SK-N-SH (cell line): ENCODE measurements at regions not wholly inside any gene's neighbourhood (a gene's known extent, or its start where the extent isn't known, plus 50 kb on each side); places are given as distances from the start of the nearest gene placed in this dataset.

ENCODE experiments used
- CTCF ChIA-PET: fragments of 300-600, 350-600 bp; formaldehyde crosslinking; extraction: SDS; loops from one replicate; lab custom pipeline; 2021; lab: Yijun Ruan, JAX
- POLR2A ChIA-PET: fragments of 350-600 bp; sonication (Branson Sonifier 250); formaldehyde crosslinking; extraction: SDS; loops from one replicate; lab custom pipeline; 2020; ENCODE audit warnings: antibody characterized with exemption, inconsistent platforms; lab: Yijun Ruan, JAX
- DNase-seq: peaks from one replicate; pipeline ENCODE4 v3.0.0; 2012
- H2AFZ ChIP-seq: fragments of 200-600 bp; sonication (generic); 2 replicates; pipeline ENCODE4 v1.8.1; 2016; ENCODE audit warnings: antibody characterized with exemption, mild to moderate bottlenecking, low read depth
- H3F3A ChIP-seq: fragments of 200-600 bp; sonication (generic); replicated peaks from 2 replicates; pipeline ENCODE3; 2016; ENCODE audit warnings: antibody characterized with exemption, mild to moderate bottlenecking; ENCODE audit not compliant: insufficient read depth
- H3K27ac ChIP-seq, 2 experiments: fragments of 200-500 bp in 1 of 2; fragments of 200-600 bp in 1 of 2; sonication (Bioruptor generic) in 1 of 2; sonication (generic), shearing (Covaris generic) in 1 of 2; 2 replicates each; pipeline versions ENCODE4 v1.5.1 to v1.6.1; 2014 to 2016; ENCODE audit warnings: low read depth in 2 of 2, inconsistent platforms in 1 of 2, low read length in 1 of 2, mild to moderate bottlenecking in 1 of 2, mixed read lengths in 1 of 2
- H3K27me3 ChIP-seq: fragments of 200-600 bp; sonication (generic), shearing (Covaris generic); 2 replicates; pipeline ENCODE4 v1.6.1; 2016; ENCODE audit warnings: mixed run types; ENCODE audit not compliant: insufficient read depth
- H3K36me3 ChIP-seq, 2 experiments: fragments of 200-500 bp in 1 of 2; fragments of 200-600 bp in 1 of 2; sonication (Bioruptor generic) in 1 of 2; sonication (generic) in 1 of 2; replicated peaks in 1 of 2; 2 replicates each; pipeline versions ENCODE3 to v1.5.1; 2014 to 2016; ENCODE audit warnings: low read length in 1 of 2, mild to moderate bottlenecking in 1 of 2; ENCODE audit not compliant: insufficient read depth in 2 of 2, control insufficient read depth in 1 of 2
- H3K4me1 ChIP-seq, 2 experiments: fragments of 200-500 bp in 1 of 2; fragments of 200-600 bp in 1 of 2; sonication (Bioruptor generic) in 1 of 2; sonication (generic), shearing (Covaris generic) in 1 of 2; 2 replicates each; pipeline versions ENCODE4 v1.5.1 to v1.6.1; 2014 to 2016; ENCODE audit warnings: low read depth in 1 of 2, low read length in 1 of 2, mixed run types in 1 of 2; ENCODE audit not compliant: insufficient read depth in 2 of 2, control insufficient read depth in 1 of 2
- H3K4me2 ChIP-seq: fragments of 200-600 bp; sonication (generic), shearing (Covaris generic); 2 replicates; pipeline ENCODE4 v1.6.1; 2017; ENCODE audit warnings: mixed run types
- H3K4me3 ChIP-seq, 2 experiments: fragments of 200-500 bp in 1 of 2; fragments of 200-600 bp in 1 of 2; sonication (Bioruptor generic) in 1 of 2; sonication (generic), shearing (Covaris generic) in 1 of 2; 2 replicates each; pipeline versions ENCODE4 v1.5.1 to v1.8.1; 2014 to 2016; ENCODE audit warnings: low read depth in 2 of 2, inconsistent platforms in 1 of 2, low read length in 1 of 2, mild to moderate bottlenecking in 1 of 2, mixed read lengths in 1 of 2, moderate library complexity in 1 of 2
- H3K79me2 ChIP-seq: fragments of 200-600 bp; sonication (generic); 2 replicates; pipeline ENCODE4 v1.8.1; 2017; ENCODE audit warnings: mild to moderate bottlenecking; ENCODE audit not compliant: insufficient read depth
- H3K9ac ChIP-seq: fragments of 200-600 bp; sonication (generic); 2 replicates; pipeline ENCODE4 v1.6.1; 2017; ENCODE audit warnings: mixed run types
- H3K9me2 ChIP-seq: fragments of 200-600 bp; sonication (generic); 2 replicates; pipeline ENCODE4 v1.6.1; 2017; ENCODE audit warnings: mixed run types
- H3K9me3 ChIP-seq: fragments of 200-600 bp; sonication (generic); 2 replicates; pipeline ENCODE4 v1.6.1; 2017; ENCODE audit warnings: mixed run types, mild to moderate bottlenecking, moderate library complexity
- H4K20me1 ChIP-seq: fragments of 200-600 bp; sonication (generic); 2 replicates; pipeline ENCODE4 v1.6.1; 2017; ENCODE audit warnings: mild to moderate bottlenecking, mixed run types; ENCODE audit not compliant: insufficient read depth
- CHD2 ChIP-seq: fragments of 150-350 bp; IDR thresholded peaks from 2 replicates; pipeline ENCODE4 v1.6.1; 2018; ENCODE audit warnings: low read length; ENCODE audit not compliant: partially characterized antibody
- CTCF ChIP-seq: fragments of 200-600 bp; sonication (generic); IDR thresholded peaks from 2 replicates; pipeline ENCODE4 v1.6.1; 2017; ENCODE audit warnings: antibody characterized with exemption, mild to moderate bottlenecking, moderate library complexity
- ELF1 ChIP-seq: IDR thresholded peaks from 2 replicates; pipeline ENCODE4 v1.4.0; 2012
- FOXJ3 ChIP-seq: sonication (generic); formaldehyde crosslinking; IDR thresholded peaks from 2 replicates; pipeline ENCODE4 v1.5.1; 2020; ENCODE audit warnings: mild to moderate bottlenecking, missing genetic modification reagents
- MEF2A ChIP-seq: IDR thresholded peaks from 2 replicates; pipeline ENCODE4 v1.4.0; 2012; ENCODE audit warnings: low read depth, borderline replicate concordance
- NFIC ChIP-seq: IDR thresholded peaks from 2 replicates; pipeline ENCODE4 v1.4.0; 2012; ENCODE audit warnings: borderline replicate concordance
- POLR2AphosphoS5 ChIP-seq: IDR thresholded peaks from 2 replicates; pipeline ENCODE4 v1.6.1; 2012; ENCODE audit warnings: low read depth, low read length
- RCOR1 ChIP-seq: fragments of 150-350 bp; IDR thresholded peaks from 2 replicates; pipeline ENCODE4 v1.6.1; 2017; ENCODE audit warnings: antibody characterized with exemption, low read length
- SIN3A ChIP-seq: IDR thresholded peaks from 2 replicates; pipeline ENCODE4 v1.6.1; 2012; ENCODE audit warnings: low read depth, mild to moderate bottlenecking, low read length, moderate library complexity, borderline replicate concordance
- TAF1 ChIP-seq: IDR thresholded peaks from 2 replicates; pipeline ENCODE4 v1.6.1; 2012; ENCODE audit warnings: low read depth, mild to moderate bottlenecking, low read length, moderate library complexity, borderline replicate concordance
- ZBTB33 ChIP-seq: IDR thresholded peaks from 2 replicates; pipeline ENCODE4 v1.4.0; 2012; ENCODE audit warnings: low read depth, borderline replicate concordance
- WGBS: methylation state at CpG from one replicate; pipeline ENCODE4 v1.1.6; 2017; ENCODE audit warnings: low lambda C conversion rate; 5-methylcytosine and 5-hydroxymethylcytosine counted together
- TF ChIP-seq, protein P1 (sequence below): fragments of 150-350 bp; IDR thresholded peaks from 2 replicates; pipeline ENCODE4 v1.6.1; 2017; ENCODE audit warnings: antibody characterized with exemption, low read length, low read depth, borderline replicate concordance

DNA sequence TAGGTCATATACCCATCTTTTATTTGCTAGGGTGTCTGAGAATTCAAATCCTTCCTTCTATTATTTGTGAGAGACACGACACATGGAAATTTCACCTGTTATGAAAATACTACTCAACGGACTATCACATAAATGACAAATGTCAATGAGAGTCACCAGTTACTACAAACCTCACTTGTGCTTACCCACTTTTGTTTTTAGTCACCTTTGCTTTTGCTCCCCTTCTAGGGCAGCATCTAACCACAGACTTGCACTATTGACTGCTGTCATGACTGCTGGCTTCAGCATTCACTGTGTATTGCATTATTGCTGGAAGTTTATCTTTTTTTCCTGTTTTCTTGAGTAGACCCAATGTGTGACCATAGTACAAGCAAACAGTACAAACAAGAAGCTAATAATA is 1048.0 kb downstream of the PLA2G4A start:
- Histone ChIP-seq H3K4me2 (no peak overlapping the region), H3K9ac (no peak overlapping the region), H3K9me3 (no peaks in the 10 kb centered on the region), H4K20me1 (no peaks in the 10 kb centered on the region), H3K36me3 (no peaks in the 10 kb centered on the region), H3K4me3 (no peak overlapping the region), H2AFZ (no peak overlapping the region), H3K4me1 (no peaks in the 10 kb centered on the region; a peak in 1 of 4 replicates), H3K27ac (no peak overlapping the region), H3K79me2 (no peaks in the 10 kb centered on the region), H3K9me2 (no peaks in the 10 kb centered on the region), H3F3A (no peaks in the 10 kb centered on the region), H3K27me3 (no peaks in the 10 kb centered on the region)
- ChIA-PET POLR2A (no interaction called here), CTCF (no interaction called here)
- DNase-seq, result no peak
- TF ChIP-seq ELF1, result no peak
- TF ChIP-seq CHD2, result no peak
- TF ChIP-seq, protein P1, sequence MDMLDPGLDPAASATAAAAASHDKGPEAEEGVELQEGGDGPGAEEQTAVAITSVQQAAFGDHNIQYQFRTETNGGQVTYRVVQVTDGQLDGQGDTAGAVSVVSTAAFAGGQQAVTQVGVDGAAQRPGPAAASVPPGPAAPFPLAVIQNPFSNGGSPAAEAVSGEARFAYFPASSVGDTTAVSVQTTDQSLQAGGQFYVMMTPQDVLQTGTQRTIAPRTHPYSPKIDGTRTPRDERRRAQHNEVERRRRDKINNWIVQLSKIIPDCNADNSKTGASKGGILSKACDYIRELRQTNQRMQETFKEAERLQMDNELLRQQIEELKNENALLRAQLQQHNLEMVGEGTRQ, result no peak
- TF ChIP-seq ZBTB33, result no peak
- TF ChIP-seq CTCF, result no peak
- no peak for TF ChIP-seq NFIC
- no peak for TF ChIP-seq TAF1
- TF ChIP-seq POLR2AphosphoS5, result no peak
- TF ChIP-seq RCOR1, result no peak
- TF ChIP-seq SIN3A, result no peak
- 84% methylated on average over 2 of the region's 2 CpGs for WGBS

- DNase-seq, result no peak
- 55% methylated on average over 5 of the region's 5 CpGs for WGBS
- CTCF ChIA-PET, result interaction anchor here (1.2 kb wide), 1 partner anchor 13 kb away, joined by 3 read pairs; no protein-coding TSS in a partner anchor
- no peak for TF ChIP-seq CHD2
- no peak for TF ChIP-seq FOXJ3
- TF ChIP-seq TAF1, result no peak
- TF ChIP-seq RCOR1, result no peak
- no peak for TF ChIP-seq MEF2A
- no peak for TF ChIP-seq NFIC
- TF ChIP-seq, all 33 proteins: peak for 0
- no peak overlapping the region for H3K27ac ChIP-seq
- H3F3A ChIP-seq, result no peaks in the 10 kb centered on the region
- H3K9ac ChIP-seq, result no peak overlapping the region
- H2AFZ ChIP-seq, result no peak overlapping the region
- H3K79me2 ChIP-seq, result no peaks in the 10 kb centered on the region
- POLR2A ChIA-PET, result no interaction called here
- H3K4me3 ChIP-seq, result no peak overlapping the region
- no peaks in the 10 kb centered on the region for H3K27me3 ChIP-seq
- no peaks in the 10 kb centered on the region for H4K20me1 ChIP-seq
- no peak overlapping the region for H3K4me2 ChIP-seq
- H3K36me3 ChIP-seq, result no peaks in the 10 kb centered on the region
- no peaks in the 10 kb centered on the region for H3K9me2 ChIP-seq
- H3K9me3 ChIP-seq, result no peaks in the 10 kb centered on the region
- H3K4me1 ChIP-seq, result no peaks in the 10 kb centered on the region; a peak in 1 of 4 replicates
Measured at GRCh38 chr1:187877220-187877619, 1048.5 kb downstream of the PLA2G4A start.
